Vagina (tissue), 2 donors: ENCODE measurements at regions not wholly inside any gene's neighbourhood (a gene's known extent, or its start where the extent isn't known, plus 50 kb on each side); places are given as distances from the start of the nearest gene placed in this dataset.

Source experiments
- CTCF ChIP-seq, 3 experiments: fragments of 450-650 bp in 2 of 3; fragments of 200-600 bp in 1 of 3; sonication (generic) in 1 of 3; IDR thresholded peaks; one replicate each; pipeline ENCODE4 v1.5.1; 2017 to 2019; ENCODE audit warnings: antibody characterized with exemption in 3 of 3, mild to moderate bottlenecking in 2 of 3, moderate library complexity in 2 of 3
- POLR2A ChIP-seq, 2 donors: fragments of 450-650 bp; IDR thresholded peaks; one replicate each; pipeline ENCODE4 v1.6.1; 2017; ENCODE audit warnings: antibody characterized with exemption in 2 of 2, mild to moderate bottlenecking in 2 of 2, moderate library complexity in 2 of 2
- POLR2AphosphoS5 ChIP-seq, 2 donors: sonication (generic); formaldehyde crosslinking; IDR thresholded peaks; one replicate each; pipeline ENCODE4 v1.9.0; 2017; ENCODE audit warnings: antibody characterized with exemption in 2 of 2, mild to moderate bottlenecking in 2 of 2, low read depth in 1 of 2; ENCODE audit not compliant: insufficient read depth in 1 of 2

- no peak for TF ChIP-seq POLR2A (IDR thresholded peaks at IDR 0.05)
- no peak for TF ChIP-seq CTCF (IDR thresholded peaks at IDR 0.05)
- TF ChIP-seq POLR2AphosphoS5 (IDR thresholded peaks at IDR 0.05; ENCODE audit: insufficient read depth in 1 of 2, low read depth in 1 of 2), result no peak
Measured at GRCh38 chr18:29855637-29856036, 1186.9 kb downstream of the DSC3 start.
